ENCODE measurements at regions not wholly inside any gene's neighbourhood (a gene's known extent, or its start where the extent isn't known, plus 50 kb on each side); places are given as distances from the start of the nearest gene placed in this dataset.

GRCh38 chr3:23748398-23749110 lies 57.2 kb upstream of the UBE2E1 start:
- no peak for DNase-seq

- DNase-seq = no peak
These were observed 56.1 kb upstream of the UBE2E1 start for GRCh38 chr3:23749609-23750008.

DNA sequence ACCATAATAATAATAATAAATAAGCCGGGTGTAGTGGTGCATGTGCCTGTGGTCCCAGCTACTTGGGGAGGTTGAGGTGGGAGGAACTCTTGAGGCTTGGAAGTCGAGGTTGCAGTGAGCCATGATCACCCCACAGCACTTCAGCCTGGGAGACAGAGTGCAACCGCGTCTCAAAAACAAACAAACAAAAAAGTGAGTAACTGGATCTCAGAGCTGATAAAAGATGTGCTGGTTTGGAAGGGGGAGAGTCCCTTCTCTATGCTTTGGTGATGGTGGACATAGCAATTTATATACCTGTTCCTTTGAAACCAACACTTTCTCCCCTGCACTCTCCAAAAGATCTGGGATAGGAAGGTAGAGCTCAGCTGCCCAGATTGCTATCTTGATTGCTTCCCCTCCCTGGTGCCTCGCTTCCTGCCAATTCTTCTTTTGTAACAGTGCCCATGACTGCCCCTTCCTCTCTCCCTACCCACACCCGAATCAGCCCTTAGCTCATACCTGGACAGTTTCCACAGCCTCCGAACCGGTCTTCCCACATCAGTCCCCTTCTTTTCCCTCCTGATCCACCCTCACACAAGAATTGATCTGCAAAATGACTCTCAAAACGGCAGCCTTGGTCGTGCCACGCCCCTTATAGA lies 55.1 kb upstream of the UBE2E1 start:
- DNase-seq = no peak

GRCh38 chr3:23751212-23751723 lies 54.5 kb upstream of the UBE2E1 start:
- no peak for DNase-seq

DNA sequence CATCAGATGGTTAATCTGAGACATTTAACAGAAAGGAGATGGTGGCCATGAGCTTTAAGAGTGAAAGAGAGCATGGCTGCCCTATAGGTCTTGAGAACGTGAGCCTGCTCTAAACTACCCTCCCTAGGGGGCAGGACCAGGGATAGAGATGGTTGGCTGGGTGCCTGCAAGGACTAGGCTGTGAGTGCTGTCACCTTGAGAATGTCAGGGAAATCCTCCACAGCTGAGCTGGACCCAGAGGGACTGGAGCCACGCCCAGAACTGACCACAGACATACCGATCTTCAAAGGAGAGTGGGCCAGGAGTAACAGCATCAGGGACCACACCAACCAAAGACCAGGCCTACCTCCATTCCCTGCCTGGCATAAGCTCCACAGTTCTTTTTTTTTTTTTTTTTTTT lies 53.6 kb upstream of the UBE2E1 start:
- no peak for DNase-seq

DNA sequence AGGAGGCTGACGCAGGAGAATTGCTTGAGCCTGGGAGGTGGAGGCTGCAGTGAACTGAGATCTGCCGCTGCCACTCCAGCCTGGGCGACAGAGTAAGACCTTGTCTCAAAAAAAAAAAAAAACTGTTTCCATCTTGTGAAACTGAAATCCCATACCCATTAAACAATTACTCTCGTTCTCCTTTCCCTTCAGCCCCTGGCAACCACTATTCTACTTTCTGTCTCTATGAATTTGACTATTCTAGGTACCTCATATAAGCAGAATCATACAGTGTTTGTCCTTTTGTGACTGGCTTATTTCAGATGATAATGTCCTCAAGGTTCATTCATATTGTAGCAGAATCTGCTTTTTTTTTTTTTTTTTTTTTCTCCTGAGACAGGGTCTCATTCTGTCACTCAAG lies 51.5 kb upstream of the UBE2E1 start:
- DNase-seq = no peak

Measured in T1000 (cell line).